HG02852 (cell line): ENCODE measurements at regions not wholly inside any gene's neighbourhood (a gene's known extent, or its start where the extent isn't known, plus 50 kb on each side); places are given as distances from the start of the nearest gene placed in this dataset.

Experiments used
- ATAC-seq: cut with Tn5 transposase; IDR thresholded peaks from one replicate; pipeline ENCODE4 v1.9.1; 2021; ENCODE audit warnings: mild to moderate bottlenecking, moderate library complexity; ENCODE audit not compliant: unreplicated experiment

- no peak for ATAC-seq
These were observed 372.2 kb downstream of the MTX2 start for GRCh38 chr2:176641436-176641835.

GRCh38 chr2:176642074-176642473 is 372.8 kb downstream of the MTX2 start:
- peak; percentile 62 for ATAC-seq

GRCh38 chr2:176643646-176644045 is 374.4 kb downstream of the MTX2 start:
- ATAC-seq: no peak

- ATAC-seq: no peak
These were observed 376.3 kb downstream of the MTX2 start for GRCh38 chr2:176645494-176645893.

- no peak for ATAC-seq
These were observed 376.9 kb downstream of the MTX2 start for GRCh38 chr2:176646033-176646615.

- ATAC-seq: no peak
These were observed 378.3 kb downstream of the MTX2 start for GRCh38 chr2:176647325-176648165.

GRCh38 chr2:176648700-176649297 is 379.6 kb downstream of the MTX2 start:
- no peak for ATAC-seq

GRCh38 chr2:176650104-176650837 is 381.0 kb downstream of the MTX2 start:
- ATAC-seq: no peak

- ATAC-seq: no peak
These were observed 381.8 kb downstream of the MTX2 start for GRCh38 chr2:176650838-176651555.

- ATAC-seq: no peak
These were observed 383.3 kb downstream of the MTX2 start for GRCh38 chr2:176652300-176653182.

GRCh38 chr2:176653479-176654443 is 384.5 kb downstream of the MTX2 start:
- peak; percentile 78 for ATAC-seq

GRCh38 chr2:176656038-176656775 is 387.0 kb downstream of the MTX2 start:
- no peak for ATAC-seq

- no peak for ATAC-seq
These were observed 387.5 kb downstream of the MTX2 start for GRCh38 chr2:176656776-176657140.

- ATAC-seq: no peak
These were observed 388.2 kb downstream of the MTX2 start for GRCh38 chr2:176657393-176657792.

- ATAC-seq: no peak
These were observed 389.5 kb downstream of the MTX2 start for GRCh38 chr2:176658708-176659107.

- no peak for ATAC-seq
These were observed 393.5 kb downstream of the MTX2 start for GRCh38 chr2:176662753-176663152.

GRCh38 chr2:176664478-176664877 is 395.2 kb downstream of the MTX2 start:
- no peak for ATAC-seq

- no peak for ATAC-seq
These were observed 395.8 kb downstream of the MTX2 start for GRCh38 chr2:176665086-176665485.
